K562 (cell line): ENCODE measurements at regions not wholly inside any gene's neighbourhood (a gene's known extent, or its start where the extent isn't known, plus 50 kb on each side); places are given as distances from the start of the nearest gene placed in this dataset.

Experiments
- ATAC-seq: fragments of 200-7000 bp; cut with Tn5 transposase; 3 replicates; pipeline ENCODE4 v1.9.1; 2020; ENCODE audit warnings: moderate library complexity
- BruUV-seq: library from RNA; stranded (reverse); fragments of 400-500 nt; replicated peaks from 2 replicates; lab custom pipeline; 2021; lab: Mats Ljungman, UMichigan
- CTCF ChIA-PET: fragments of 300-600 bp; formaldehyde crosslinking; extraction: SDS; loops from one replicate; lab custom pipeline; 2021; ENCODE audit warnings: low intra/inter-chr PET ratio; lab: Yijun Ruan, JAX
- POLR2A ChIA-PET: fragments of 300-600, 350-650 bp; sonication (Branson Sonifier 250); formaldehyde crosslinking; extraction: SDS; loops from one replicate; lab custom pipeline; 2021; ENCODE audit warnings: antibody characterized with exemption, inconsistent platforms; lab: Yijun Ruan, JAX
- DNase-seq, 4 experiments: peaks; one replicate each; pipeline versions ENCODE4 v3.0.0 to v3.0.0-alpha.2; 2011 to 2018; ENCODE audit warnings: low spot score in 3 of 4, mixed read lengths in 3 of 4; ENCODE audit errors: extremely low read depth in 1 of 4
- FAIRE-seq: peaks from 2 replicates; lab custom pipeline; 2011; peaks lifted over from hg19 to GRCh38; lab: Jason Lieb, UNC
- H2AFZ ChIP-seq: 2 replicates; pipeline ENCODE4 v1.6.0; 2011; ENCODE audit warnings: low read depth, low read length, control low read depth, inconsistent platforms
- H3K27ac ChIP-seq: fragments of 200-600 bp; 3 replicates; pipeline ENCODE4 v1.8.0; 2011; ENCODE audit warnings: low read depth, mild to moderate bottlenecking, control low read depth, inconsistent platforms, low read length, moderate library complexity, mixed read lengths; ENCODE audit errors: extremely low read depth
- H3K27me3 ChIP-seq, 2 experiments: fragments of 300-600 bp in 1 of 2; 2 replicates in 1 of 2; 3 replicates in 1 of 2; pipeline versions ENCODE4 v1.6.0 to v1.8.0; 2011; ENCODE audit warnings: inconsistent platforms in 2 of 2, low read length in 2 of 2, mild to moderate bottlenecking in 1 of 2, mixed read lengths in 1 of 2, moderate library complexity in 1 of 2; ENCODE audit not compliant: control insufficient read depth in 2 of 2, insufficient read depth in 2 of 2
- H3K36me3 ChIP-seq: fragments of 300-600 bp; 3 replicates; pipeline ENCODE4 v1.8.0; 2011; ENCODE audit warnings: mild to moderate bottlenecking, low read length, inconsistent platforms; ENCODE audit not compliant: control insufficient read depth, insufficient read depth
- H3K4me1 ChIP-seq, 2 experiments: fragments of 200-600 bp in 1 of 2; replicated peaks in 1 of 2; 2 replicates in 1 of 2; 3 replicates in 1 of 2; pipeline versions ENCODE4 v1.5.1 to v1.8.0; 2011; ENCODE audit warnings: inconsistent platforms in 2 of 2, low read length in 2 of 2, mild to moderate bottlenecking in 1 of 2, mixed read lengths in 1 of 2, moderate library complexity in 1 of 2; ENCODE audit not compliant: control insufficient read depth in 2 of 2, insufficient read depth in 2 of 2
- H3K4me2 ChIP-seq: 2 replicates; pipeline ENCODE4 v1.6.1; 2011; ENCODE audit warnings: low read length, control low read depth, inconsistent platforms, mixed read lengths; ENCODE audit not compliant: insufficient read depth
- H3K4me3 ChIP-seq: fragments of 200-600 bp; sonication (generic), shearing (Covaris generic); 2 replicates; pipeline ENCODE4 v1.5.1; 2016; ENCODE audit warnings: control low read depth, inconsistent platforms
- H3K79me2 ChIP-seq: fragments of 200-600 bp; 3 replicates; pipeline ENCODE4 v1.8.0; 2011; ENCODE audit warnings: low read length, inconsistent platforms; ENCODE audit not compliant: control insufficient read depth, insufficient read depth
- H3K9ac ChIP-seq, 2 experiments: 2 replicates each; pipeline versions ENCODE4 v1.6.0 to v1.6.1; 2011; ENCODE audit warnings: low read depth in 2 of 2, low read length in 2 of 2, control low read depth in 1 of 2, inconsistent platforms in 1 of 2, mild to moderate bottlenecking in 1 of 2, mixed read lengths in 1 of 2; ENCODE audit not compliant: insufficient read depth in 1 of 2
- H3K9me1 ChIP-seq: one replicate; pipeline ENCODE4 v1.6.0; 2011; ENCODE audit warnings: inconsistent platforms, mild to moderate bottlenecking, low read length, moderate library complexity; ENCODE audit not compliant: control insufficient read depth, insufficient read depth
- H3K9me3 ChIP-seq: replicated peaks from 2 replicates; pipeline ENCODE4 v1.5.1; 2011; ENCODE audit warnings: low read depth, low read length, inconsistent platforms; ENCODE audit not compliant: control insufficient read depth, insufficient read depth
- H4K20me1 ChIP-seq: replicated peaks from 2 replicates; pipeline ENCODE4 v1.6.1; 2011; ENCODE audit warnings: low read length, inconsistent platforms, mixed read lengths; ENCODE audit not compliant: control insufficient read depth, insufficient read depth
- RHOXF2B ChIP-seq: fragments of 250-450 bp; sonication (Bioruptor Pico); conservative IDR thresholded peaks from 2 replicates; pipeline ENCODE4 v1.5.1; 2021
- WGBS: fragments of 100-300 bp; shearing (Covaris generic); methylation state at CpG from one replicate; pipeline ENCODE4 v1.1.6; 2016; ENCODE audit warnings: low coverage, mixed read lengths; ENCODE audit not compliant: insufficient coverage; ENCODE audit errors: missing lambda C conversion rate; 5-methylcytosine and 5-hydroxymethylcytosine counted together
- in situ Hi-C: fragments of 300-500 bp; cut with MboI; formaldehyde crosslinking; loops from 4 replicates; pipeline ENCODE4 v1.15.0; 2018; ENCODE audit warnings: inconsistent platforms, mixed read lengths
- intact Hi-C: fragments of 100-400 bp; cut with micrococcal nuclease; formaldehyde crosslinking; loops from 2 replicates; pipeline ENCODE4 v1.14.2; 2022
- TF ChIP-seq, protein P1 (sequence below): fragments of 250-450 bp; sonication (Bioruptor Pico); IDR thresholded peaks from 2 replicates; pipeline ENCODE4 v1.5.0; 2020; ENCODE audit warnings: mild to moderate bottlenecking
- TF ChIP-seq, protein P2 (sequence below): fragments of 450-650 bp; formaldehyde crosslinking; IDR thresholded peaks from 2 replicates; pipeline ENCODE4 v1.4.0; 2022; ENCODE audit warnings: missing genetic modification characterization

DNA sequence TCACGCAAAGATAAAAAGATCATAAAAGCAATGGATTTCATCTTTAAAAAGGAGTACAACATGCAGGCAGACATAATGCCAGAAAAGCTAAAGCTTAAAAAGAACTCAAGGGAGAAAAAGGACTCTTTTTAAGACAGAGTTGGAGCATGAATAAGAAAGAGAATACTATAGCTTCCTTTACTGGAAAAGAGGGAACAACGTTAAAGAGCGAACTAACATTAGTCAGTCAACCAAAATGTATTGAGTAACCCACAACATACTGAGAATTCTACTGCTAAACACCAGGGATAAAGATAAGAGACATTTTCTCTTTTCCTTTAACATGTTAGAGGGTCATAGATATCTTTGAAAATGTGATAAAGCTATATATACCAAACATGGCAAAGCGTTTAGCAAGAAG, 182.0 kb downstream of the DUSP10 start:
- Histone ChIP-seq H4K20me1 (no peaks in the 10 kb centered on the region), H3K4me3 (no peak overlapping the region), H3K9me1 (no peaks in the 10 kb centered on the region), H3K9ac (no peak overlapping the region), H3K27me3 (peaks cover 0 to 4% of the 10 kb centered on the region in 2 experiments; a peak in 1 of 5 replicates), H3K9me3 (no peaks in the 10 kb centered on the region), H3K4me1 (no peaks in the 10 kb centered on the region), H3K79me2 (no peaks in the 10 kb centered on the region), H3K36me3 (no peaks in the 10 kb centered on the region), H3K4me2 (no peak overlapping the region), H3K27ac (no peak overlapping the region), H2AFZ (no peak overlapping the region)
- intact Hi-C loops, result no loop called here
- ChIA-PET POLR2A (interaction anchor here (0.6 kb wide), 1 partner anchor 29 kb away, joined by 3 read pairs; no protein-coding TSS in a partner anchor), CTCF (no interaction called here)
- in situ Hi-C loops, result no loop called here
- 5% methylated on average over 4 of the region's 4 CpGs for WGBS
- BruUV-seq, result no TSS peak
- ATAC-seq (no peak), DNase-seq (no peak), FAIRE-seq (no peak)
- TF ChIP-seq, protein P1, sequence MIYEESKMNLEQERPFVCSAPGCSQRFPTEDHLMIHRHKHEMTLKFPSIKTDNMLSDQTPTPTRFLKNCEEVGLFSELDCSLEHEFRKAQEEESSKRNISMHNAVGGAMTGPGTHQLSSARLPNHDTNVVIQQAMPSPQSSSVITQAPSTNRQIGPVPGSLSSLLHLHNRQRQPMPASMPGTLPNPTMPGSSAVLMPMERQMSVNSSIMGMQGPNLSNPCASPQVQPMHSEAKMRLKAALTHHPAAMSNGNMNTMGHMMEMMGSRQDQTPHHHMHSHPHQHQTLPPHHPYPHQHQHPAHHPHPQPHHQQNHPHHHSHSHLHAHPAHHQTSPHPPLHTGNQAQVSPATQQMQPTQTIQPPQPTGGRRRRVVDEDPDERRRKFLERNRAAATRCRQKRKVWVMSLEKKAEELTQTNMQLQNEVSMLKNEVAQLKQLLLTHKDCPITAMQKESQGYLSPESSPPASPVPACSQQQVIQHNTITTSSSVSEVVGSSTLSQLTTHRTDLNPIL, result no peak
- no peak for TF ChIP-seq RHOXF2B (CRISPR knock-in tag)
- TF ChIP-seq, protein P2, sequence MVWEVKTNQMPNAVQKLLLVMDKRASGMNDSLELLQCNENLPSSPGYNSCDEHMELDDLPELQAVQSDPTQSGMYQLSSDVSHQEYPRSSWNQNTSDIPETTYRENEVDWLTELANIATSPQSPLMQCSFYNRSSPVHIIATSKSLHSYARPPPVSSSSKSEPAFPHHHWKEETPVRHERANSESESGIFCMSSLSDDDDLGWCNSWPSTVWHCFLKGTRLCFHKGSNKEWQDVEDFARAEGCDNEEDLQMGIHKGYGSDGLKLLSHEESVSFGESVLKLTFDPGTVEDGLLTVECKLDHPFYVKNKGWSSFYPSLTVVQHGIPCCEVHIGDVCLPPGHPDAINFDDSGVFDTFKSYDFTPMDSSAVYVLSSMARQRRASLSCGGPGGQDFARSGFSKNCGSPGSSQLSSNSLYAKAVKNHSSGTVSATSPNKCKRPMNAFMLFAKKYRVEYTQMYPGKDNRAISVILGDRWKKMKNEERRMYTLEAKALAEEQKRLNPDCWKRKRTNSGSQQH (CRISPR knock-in tag), result no peak
